K562 (cell line): ENCODE measurements at regions not wholly inside any gene's neighbourhood (a gene's known extent, or its start where the extent isn't known, plus 50 kb on each side); places are given as distances from the start of the nearest gene placed in this dataset.
"Not testable (repeated sequence)": the region's sequence is repeated elsewhere in the genome, so short reads cannot be mapped to it uniquely, and the experiment has no call there.

Experiments used
- CHD2 ChIP-seq: IDR thresholded peaks from 2 replicates; pipeline ENCODE4 v1.6.1; 2011; ENCODE audit warnings: low read depth, low read length
- CREB1 ChIP-seq, 2 experiments: sonication (generic) in 1 of 2; formaldehyde crosslinking in 1 of 2; IDR thresholded peaks; 2 replicates each; pipeline versions ENCODE4 v1.6.1 to v1.8.0; 2012 to 2022; ENCODE audit warnings: inconsistent platforms in 1 of 2, mild to moderate bottlenecking in 1 of 2, missing genetic modification reagents in 1 of 2, moderate library complexity in 1 of 2
- GABPA ChIP-seq: fragments of 200-800 bp; sonication (Bioruptor generic); conservative IDR thresholded peaks from 2 replicates; pipeline ENCODE4 v1.6.1; 2016; ENCODE audit warnings: low read depth, missing genetic modification characterization, missing compliant biosample characterization
- KAT7 ChIP-seq: sonication (generic); formaldehyde crosslinking; IDR thresholded peaks from 2 replicates; pipeline ENCODE4 v1.8.0; 2022; ENCODE audit warnings: missing genetic modification reagents, mild to moderate bottlenecking, borderline replicate concordance
- MCM5 ChIP-seq: fragments of 450-650 bp; IDR thresholded peaks from 2 replicates; pipeline ENCODE4 v1.6.1; 2016; ENCODE audit warnings: low read depth
- NFATC3 ChIP-seq: fragments of 450-650 bp; IDR thresholded peaks from 2 replicates; pipeline ENCODE4 v1.6.1; 2017; ENCODE audit warnings: mild to moderate bottlenecking
- PCBP2 ChIP-seq: fragments of 200-400 bp; formaldehyde crosslinking; IDR thresholded peaks from 2 replicates; pipeline ENCODE4 v1.6.1; 2018; ENCODE audit warnings: low read length, low read depth, mild to moderate bottlenecking, moderate library complexity; ENCODE audit not compliant: poor library complexity, severe bottlenecking
- PHB2 ChIP-seq: fragments of 450-650 bp; IDR thresholded peaks from 2 replicates; pipeline ENCODE4 v1.6.1; 2017; ENCODE audit warnings: low read depth
- POLR2AphosphoS5 ChIP-seq: IDR thresholded peaks from 2 replicates; pipeline ENCODE4 v1.6.1; 2011; ENCODE audit warnings: mild to moderate bottlenecking, low read depth, low read length, moderate library complexity; ENCODE audit not compliant: control insufficient read depth, insufficient read depth
- TF ChIP-seq, protein P1 (sequence below), 3 experiments: IDR thresholded peaks in 2 of 3; conservative IDR thresholded peaks in 1 of 3; 2 replicates each; pipeline ENCODE4 v1.5.1; 2011 to 2012; ENCODE audit warnings: low read length in 3 of 3, mild to moderate bottlenecking in 3 of 3, control low read depth in 2 of 3, improper control_type of control experiment in 1 of 3, inconsistent platforms in 1 of 3, low read depth in 1 of 3, mixed read lengths in 1 of 3, moderate library complexity in 1 of 3; ENCODE audit not compliant: insufficient read depth in 2 of 3
- TF ChIP-seq, protein P2 (sequence below): fragments of 450-650 bp; formaldehyde crosslinking; IDR thresholded peaks from 2 replicates; pipeline ENCODE4 v1.4.0; 2022; ENCODE audit warnings: missing genetic modification characterization

DNA sequence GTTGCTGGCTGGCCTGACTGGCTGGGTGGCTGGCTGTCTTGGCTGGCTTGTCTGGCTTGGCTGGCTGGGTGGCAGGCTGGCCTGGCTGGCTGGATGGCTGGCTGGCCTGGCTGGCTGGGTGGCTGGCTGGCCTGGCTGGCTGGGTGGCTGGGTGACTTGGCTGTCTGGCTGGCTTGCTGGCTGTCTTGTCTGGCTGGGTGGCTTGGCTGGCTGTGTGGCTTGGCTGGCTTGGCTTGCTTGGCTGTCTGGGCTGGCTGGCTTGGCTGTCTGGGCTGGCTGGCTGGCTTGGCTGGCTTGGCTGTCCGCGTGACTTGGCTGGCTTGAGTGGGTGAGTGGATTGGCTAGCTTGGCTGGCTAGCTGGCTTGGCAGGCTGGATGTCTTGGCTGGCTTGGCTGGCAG lies 2835.6 kb downstream of the RPIA start:
- not testable (repeated sequence) for TF ChIP-seq PHB2; GABPA (tag); KAT7 (CRISPR knock-in tag); NFATC3; CREB1 (IDR thresholded peaks at IDR 0.05); CREB1 (CRISPR knock-in tag; IDR thresholded peaks at IDR 0.05); PCBP2; CHD2; POLR2AphosphoS5; MCM5
- TF ChIP-seq, protein P1, sequence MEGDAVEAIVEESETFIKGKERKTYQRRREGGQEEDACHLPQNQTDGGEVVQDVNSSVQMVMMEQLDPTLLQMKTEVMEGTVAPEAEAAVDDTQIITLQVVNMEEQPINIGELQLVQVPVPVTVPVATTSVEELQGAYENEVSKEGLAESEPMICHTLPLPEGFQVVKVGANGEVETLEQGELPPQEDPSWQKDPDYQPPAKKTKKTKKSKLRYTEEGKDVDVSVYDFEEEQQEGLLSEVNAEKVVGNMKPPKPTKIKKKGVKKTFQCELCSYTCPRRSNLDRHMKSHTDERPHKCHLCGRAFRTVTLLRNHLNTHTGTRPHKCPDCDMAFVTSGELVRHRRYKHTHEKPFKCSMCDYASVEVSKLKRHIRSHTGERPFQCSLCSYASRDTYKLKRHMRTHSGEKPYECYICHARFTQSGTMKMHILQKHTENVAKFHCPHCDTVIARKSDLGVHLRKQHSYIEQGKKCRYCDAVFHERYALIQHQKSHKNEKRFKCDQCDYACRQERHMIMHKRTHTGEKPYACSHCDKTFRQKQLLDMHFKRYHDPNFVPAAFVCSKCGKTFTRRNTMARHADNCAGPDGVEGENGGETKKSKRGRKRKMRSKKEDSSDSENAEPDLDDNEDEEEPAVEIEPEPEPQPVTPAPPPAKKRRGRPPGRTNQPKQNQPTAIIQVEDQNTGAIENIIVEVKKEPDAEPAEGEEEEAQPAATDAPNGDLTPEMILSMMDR (IDR thresholded peaks at IDR 0.05 in 2 of 3, conservative IDR thresholded peaks at IDR 0.05 in 1 of 3; ENCODE audit: insufficient read depth in 2 of 3, low read depth in 1 of 3, low read length in 3 of 3), result not testable (repeated sequence)
- TF ChIP-seq, protein P2, sequence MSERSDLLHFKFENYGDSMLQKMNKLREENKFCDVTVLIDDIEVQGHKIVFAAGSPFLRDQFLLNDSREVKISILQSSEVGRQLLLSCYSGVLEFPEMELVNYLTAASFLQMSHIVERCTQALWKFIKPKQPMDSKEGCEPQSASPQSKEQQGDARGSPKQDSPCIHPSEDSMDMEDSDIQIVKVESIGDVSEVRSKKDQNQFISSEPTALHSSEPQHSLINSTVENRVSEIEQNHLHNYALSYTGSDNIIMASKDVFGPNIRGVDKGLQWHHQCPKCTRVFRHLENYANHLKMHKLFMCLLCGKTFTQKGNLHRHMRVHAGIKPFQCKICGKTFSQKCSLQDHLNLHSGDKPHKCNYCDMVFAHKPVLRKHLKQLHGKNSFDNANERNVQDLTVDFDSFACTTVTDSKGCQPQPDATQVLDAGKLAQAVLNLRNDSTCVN (CRISPR knock-in tag), result not testable (repeated sequence)
